ENCODE measurements at regions not wholly inside any gene's neighbourhood (a gene's known extent, or its start where the extent isn't known, plus 50 kb on each side); places are given as distances from the start of the nearest gene placed in this dataset.

DNA sequence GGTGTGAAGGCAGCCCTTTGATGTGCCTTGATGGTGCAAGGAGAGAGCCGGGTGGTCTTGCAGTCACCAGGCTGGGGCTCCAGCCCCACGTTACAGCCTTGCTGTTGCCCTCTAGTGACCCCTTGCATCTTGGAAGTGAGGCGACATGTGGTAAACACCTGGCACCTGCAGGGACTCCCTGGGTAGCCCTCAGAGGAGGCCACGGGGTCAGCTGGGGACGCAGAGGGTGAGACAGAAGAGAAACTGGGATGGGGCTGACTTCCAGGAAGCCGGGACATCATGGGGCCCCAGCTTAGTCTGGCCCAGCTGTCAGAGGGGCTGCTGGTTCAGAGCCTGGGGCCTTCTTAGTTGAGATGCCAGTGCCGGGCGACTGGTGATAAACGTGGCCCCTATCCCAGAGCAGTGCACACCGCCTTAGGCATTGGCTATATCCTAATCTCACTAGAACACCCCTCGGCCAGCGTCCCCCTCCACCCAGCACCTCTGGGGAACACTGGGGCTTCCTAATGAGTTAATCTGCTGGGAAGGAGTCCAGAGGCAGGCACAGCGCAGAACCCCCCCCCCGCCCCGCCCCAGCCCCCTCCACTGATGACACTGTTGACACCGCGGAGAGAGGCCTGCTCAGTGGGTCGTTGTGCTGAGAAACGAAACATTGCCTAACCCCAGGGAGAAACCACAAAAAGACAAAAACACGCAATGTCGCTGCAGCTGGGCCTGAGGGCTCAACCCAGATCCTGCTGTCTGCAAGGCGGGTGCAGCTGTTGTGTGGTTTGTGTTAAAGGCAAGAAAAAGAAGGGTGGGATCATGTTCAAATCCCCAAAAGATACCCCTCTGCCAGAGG lies 60.5 kb upstream of the KLF13 start:
- peaks cover 13% of the 10 kb centered on the region for H3K27me3 Mint-ChIP-seq (ENCODE audit: low read depth, poor library complexity)
- H3K9me3 Mint-ChIP-seq = no peaks in the 10 kb centered on the region
- H3K27ac Mint-ChIP-seq = no peak overlapping the region
- TF ChIP-seq, protein P1, sequence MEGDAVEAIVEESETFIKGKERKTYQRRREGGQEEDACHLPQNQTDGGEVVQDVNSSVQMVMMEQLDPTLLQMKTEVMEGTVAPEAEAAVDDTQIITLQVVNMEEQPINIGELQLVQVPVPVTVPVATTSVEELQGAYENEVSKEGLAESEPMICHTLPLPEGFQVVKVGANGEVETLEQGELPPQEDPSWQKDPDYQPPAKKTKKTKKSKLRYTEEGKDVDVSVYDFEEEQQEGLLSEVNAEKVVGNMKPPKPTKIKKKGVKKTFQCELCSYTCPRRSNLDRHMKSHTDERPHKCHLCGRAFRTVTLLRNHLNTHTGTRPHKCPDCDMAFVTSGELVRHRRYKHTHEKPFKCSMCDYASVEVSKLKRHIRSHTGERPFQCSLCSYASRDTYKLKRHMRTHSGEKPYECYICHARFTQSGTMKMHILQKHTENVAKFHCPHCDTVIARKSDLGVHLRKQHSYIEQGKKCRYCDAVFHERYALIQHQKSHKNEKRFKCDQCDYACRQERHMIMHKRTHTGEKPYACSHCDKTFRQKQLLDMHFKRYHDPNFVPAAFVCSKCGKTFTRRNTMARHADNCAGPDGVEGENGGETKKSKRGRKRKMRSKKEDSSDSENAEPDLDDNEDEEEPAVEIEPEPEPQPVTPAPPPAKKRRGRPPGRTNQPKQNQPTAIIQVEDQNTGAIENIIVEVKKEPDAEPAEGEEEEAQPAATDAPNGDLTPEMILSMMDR (IDR thresholded peaks at IDR 0.05) = no peak
- no peak for DNase-seq
- H3K36me3 Mint-ChIP-seq (ENCODE audit: low read depth) = no peaks in the 10 kb centered on the region
- H3K4me3 Mint-ChIP-seq = no peak overlapping the region
- H3K4me1 Mint-ChIP-seq = peaks cover 69% of the 10 kb centered on the region

DNA sequence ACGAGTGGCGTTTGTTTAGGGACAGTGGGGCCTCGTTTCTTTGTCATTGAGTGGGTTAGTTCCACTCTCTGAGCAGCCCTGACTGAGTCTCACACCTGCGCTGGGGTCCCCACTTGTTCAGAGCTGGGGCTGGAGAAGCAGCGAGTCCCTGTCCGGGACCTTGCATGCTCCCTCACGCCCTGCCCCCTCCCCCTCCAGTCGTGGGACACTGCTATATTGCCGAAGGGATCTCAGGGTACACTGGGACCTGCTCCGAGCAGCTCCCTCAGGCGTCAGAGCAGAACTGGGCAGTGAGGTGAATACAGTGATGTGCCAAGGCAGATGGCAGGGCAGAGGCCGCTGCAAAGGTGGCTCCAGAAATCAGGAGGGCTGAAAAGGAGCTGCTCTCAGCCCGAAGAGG lies 59.9 kb upstream of the KLF13 start:
- Mint-ChIP-seq H3K9me3 (no peaks in the 10 kb centered on the region), H3K4me3 (no peak overlapping the region), H3K27me3 (ENCODE audit: low read depth, poor library complexity) (peaks cover 8% of the 10 kb centered on the region), H3K4me1 (peaks cover 75% of the 10 kb centered on the region), H3K36me3 (ENCODE audit: low read depth) (no peaks in the 10 kb centered on the region), H3K27ac (no peak overlapping the region)
- TF ChIP-seq, protein P1 (IDR thresholded peaks at IDR 0.05) = no peak
- DNase-seq = no peak

DNA sequence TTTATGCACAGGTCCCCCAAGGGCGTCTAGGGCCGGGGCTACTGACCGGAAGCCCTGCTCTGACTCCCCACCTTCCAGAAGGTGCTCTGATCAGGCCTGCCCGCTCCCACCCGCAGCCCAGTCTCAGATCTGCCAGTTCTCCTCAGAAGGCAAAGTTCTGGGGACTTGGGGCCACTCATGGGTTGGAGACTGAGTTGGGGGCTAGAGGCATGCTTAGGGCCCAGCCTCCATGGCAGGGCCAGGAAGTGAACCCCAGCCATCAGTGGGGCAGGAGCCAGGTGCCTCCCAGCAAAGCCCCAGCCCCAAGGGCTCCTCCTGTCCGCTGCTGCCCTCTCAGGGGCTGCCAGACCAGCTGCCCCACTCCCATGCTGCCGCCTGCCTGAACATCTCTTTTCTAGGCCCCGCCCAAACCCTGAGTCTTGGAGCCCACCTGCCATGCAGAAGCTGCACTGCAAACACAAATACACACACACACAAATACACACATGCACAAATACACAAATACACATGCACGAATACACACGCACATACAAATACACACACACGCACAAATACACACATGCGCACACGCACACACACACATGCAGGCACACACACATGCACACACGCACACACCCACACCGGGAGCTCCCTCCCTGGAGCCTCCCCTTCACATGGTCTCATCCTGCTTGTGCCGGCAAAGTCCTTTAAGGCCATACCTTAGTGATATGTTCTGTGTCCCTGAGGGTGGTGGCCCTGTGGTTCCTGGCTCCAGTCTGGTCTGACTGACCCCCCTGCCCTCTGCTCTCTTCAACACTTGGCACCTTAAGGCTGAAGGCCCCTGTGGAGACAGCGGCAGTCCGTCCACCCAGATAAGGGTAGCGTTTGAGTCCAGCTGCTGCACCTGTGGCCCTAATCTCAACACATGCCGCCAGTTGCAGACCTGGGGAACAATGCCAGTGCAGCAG lies 59.2 kb upstream of the KLF13 start:
- H3K4me3 Mint-ChIP-seq = no peak overlapping the region
- TF ChIP-seq, protein P1 (IDR thresholded peaks at IDR 0.05) = no peak
- peaks cover 80% of the 10 kb centered on the region for H3K4me1 Mint-ChIP-seq
- H3K27me3 Mint-ChIP-seq (ENCODE audit: low read depth, poor library complexity) = peaks cover 12% of the 10 kb centered on the region
- no peaks in the 10 kb centered on the region for H3K9me3 Mint-ChIP-seq
- no peak overlapping the region for H3K27ac Mint-ChIP-seq
- DNase-seq = no peak
- H3K36me3 Mint-ChIP-seq (ENCODE audit: low read depth) = no peaks in the 10 kb centered on the region

DNA sequence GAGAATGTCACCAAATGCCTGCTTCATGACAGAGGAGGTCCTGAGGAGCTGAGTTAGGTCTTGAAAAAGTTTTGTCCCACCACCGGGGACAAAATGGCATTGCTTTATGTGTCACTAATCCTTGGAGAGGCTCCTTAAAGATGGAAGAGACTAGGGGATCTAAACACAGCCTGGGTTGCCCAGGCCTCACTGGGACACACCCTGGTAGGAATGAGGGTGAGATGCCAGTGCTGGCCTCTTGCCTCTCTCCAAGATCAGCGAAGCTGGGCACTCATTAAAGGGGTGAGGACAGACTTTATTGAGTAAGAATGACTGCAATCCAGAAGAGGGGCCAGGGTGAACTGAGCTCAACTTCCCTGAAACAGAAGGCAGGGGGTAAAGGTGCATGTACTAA lies 58.5 kb upstream of the KLF13 start:
- DNase-seq = no peak
- TF ChIP-seq, protein P1 (IDR thresholded peaks at IDR 0.05) = no peak
- no peaks in the 10 kb centered on the region for H3K9me3 Mint-ChIP-seq
- no peaks in the 10 kb centered on the region for H3K36me3 Mint-ChIP-seq (ENCODE audit: low read depth)
- peaks cover 12% of the 10 kb centered on the region for H3K27me3 Mint-ChIP-seq (ENCODE audit: low read depth, poor library complexity)
- no peak overlapping the region for H3K27ac Mint-ChIP-seq
- H3K4me3 Mint-ChIP-seq = no peak overlapping the region
- H3K4me1 Mint-ChIP-seq = peaks cover 77% of the 10 kb centered on the region

DNA sequence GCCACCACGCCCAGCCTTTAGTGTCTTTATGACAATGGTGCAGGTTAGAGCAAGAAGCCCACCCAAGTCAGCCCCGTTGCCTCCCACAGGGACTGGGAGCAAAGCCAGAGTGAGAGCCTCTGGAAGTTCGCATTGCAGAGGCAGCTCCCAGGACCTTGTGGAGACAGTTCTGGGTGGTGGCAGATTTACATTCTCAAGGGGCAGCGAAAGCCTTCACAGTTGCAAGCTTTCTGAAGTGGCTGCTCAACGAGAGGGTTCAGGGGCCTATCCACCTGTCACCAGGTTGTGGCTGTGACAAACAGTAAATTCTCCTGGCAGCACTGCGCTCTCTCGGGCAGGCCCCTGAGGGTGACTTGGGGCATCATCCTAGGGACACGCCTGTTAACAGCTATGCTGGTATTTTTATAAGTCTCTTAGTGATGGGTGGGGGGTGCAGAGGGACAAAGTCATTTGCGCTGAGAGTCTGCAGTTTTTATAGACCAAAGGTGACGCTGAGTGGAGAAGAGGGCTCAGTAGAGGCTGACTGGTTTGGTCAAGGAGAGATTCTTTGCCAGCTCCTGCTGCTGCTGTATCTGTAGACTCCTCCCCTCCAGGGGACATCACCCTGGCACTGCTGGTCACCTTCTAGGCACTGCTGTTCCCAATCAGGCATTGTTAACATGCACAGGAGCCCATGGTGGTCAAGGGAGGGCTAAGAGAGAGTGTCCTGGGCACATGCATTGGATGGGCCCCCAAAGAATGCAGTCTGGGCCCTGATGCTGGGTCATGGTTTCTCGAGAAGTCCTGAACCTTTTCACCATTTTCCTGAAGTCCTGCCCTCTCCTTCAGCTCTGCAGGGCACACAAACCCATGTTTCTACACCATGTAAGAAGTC lies 57.5 kb upstream of the KLF13 start:
- H3K9me3 Mint-ChIP-seq = no peaks in the 10 kb centered on the region
- TF ChIP-seq, protein P1 (IDR thresholded peaks at IDR 0.05) = no peak
- DNase-seq = no peak
- H3K36me3 Mint-ChIP-seq (ENCODE audit: low read depth) = no peaks in the 10 kb centered on the region
- H3K4me3 Mint-ChIP-seq = no peak overlapping the region
- H3K27me3 Mint-ChIP-seq (ENCODE audit: low read depth, poor library complexity) = peaks cover 12% of the 10 kb centered on the region
- H3K4me1 Mint-ChIP-seq = peaks cover 78% of the 10 kb centered on the region
- no peak overlapping the region for H3K27ac Mint-ChIP-seq
